Sigmoid colon (tissue), 4 donors: ENCODE measurements at regions not wholly inside any gene's neighbourhood (a gene's known extent, or its start where the extent isn't known, plus 50 kb on each side); places are given as distances from the start of the nearest gene placed in this dataset.

Experiments
- CTCF ChIP-seq, 4 experiments: fragments of 450-650 bp in 3 of 4; fragments of 200-600 bp in 1 of 4; IDR thresholded peaks; one replicate each; pipeline ENCODE4 v1.5.1; 2016 to 2019; ENCODE audit warnings: antibody characterized with exemption in 4 of 4, mild to moderate bottlenecking in 3 of 4, moderate library complexity in 2 of 4
- POLR2AphosphoS5 ChIP-seq, 4 donors: sonication (generic); formaldehyde crosslinking; IDR thresholded peaks; one replicate each; pipeline ENCODE4 v1.6.1; 2017; ENCODE audit warnings: antibody characterized with exemption in 4 of 4

GRCh38 chrX:85592980-85593379, 213.5 kb upstream of the POF1B start:
- TF ChIP-seq CTCF (IDR thresholded peaks at IDR 0.05), result no peak
- no peak for TF ChIP-seq POLR2AphosphoS5 (IDR thresholded peaks at IDR 0.05)
